HepG2 (cell line): ENCODE measurements at regions not wholly inside any gene's neighbourhood (a gene's known extent, or its start where the extent isn't known, plus 50 kb on each side); places are given as distances from the start of the nearest gene placed in this dataset.
A peak's percentile ranks its signal among the peaks of the same experiment; 100 is the strongest.

Experiments
- ATAC-seq: fragments of 200-7000 bp; cut with Tn5 transposase; 3 replicates; pipeline ENCODE4 v1.9.1; 2020; ENCODE audit warnings: mild to moderate bottlenecking, moderate library complexity
- BruUV-seq: library from RNA; stranded (reverse); fragments of 400-500 nt; replicated peaks from 2 replicates; lab custom pipeline; 2021; lab: Mats Ljungman, UMichigan
- CTCF ChIA-PET: fragments of 300-600 bp; formaldehyde crosslinking; extraction: SDS; loops from one replicate; lab custom pipeline; 2021; ENCODE audit warnings: low total read pairs, inconsistent platforms, low intra/inter-chr PET ratio; lab: Yijun Ruan, JAX
- POLR2A ChIA-PET: fragments of 350-600 bp; sonication (Branson Sonifier 250); formaldehyde crosslinking; loops from one replicate; lab custom pipeline; 2020; ENCODE audit warnings: antibody characterized with exemption, inconsistent platforms; lab: Yijun Ruan, JAX
- DNase-seq: peaks from one replicate; pipeline ENCODE4 v3.0.0-alpha.2; 2015; ENCODE audit warnings: low spot score
- FAIRE-seq: peaks from 3 replicates; lab custom pipeline; 2011; peaks lifted over from hg19 to GRCh38; lab: Jason Lieb, UNC
- H2AFZ ChIP-seq: one replicate; pipeline ENCODE4 v1.6.1; 2011; ENCODE audit warnings: low read length, inconsistent platforms
- H3K27ac ChIP-seq: fragments of 300-600 bp; 3 replicates; pipeline ENCODE4 v1.8.0; 2011; ENCODE audit warnings: mixed run types, mild to moderate bottlenecking, mixed read lengths, low read length, inconsistent platforms; ENCODE audit not compliant: insufficient read depth; ENCODE audit errors: extremely low read length
- H3K27me3 ChIP-seq, 2 experiments: fragments of 200-600 bp in 1 of 2; 2 replicates in 1 of 2; 3 replicates in 1 of 2; pipeline versions ENCODE4 v1.6.0 to v1.8.0; 2011; ENCODE audit warnings: low read length in 2 of 2, mild to moderate bottlenecking in 2 of 2, moderate library complexity in 2 of 2, inconsistent platforms in 1 of 2; ENCODE audit not compliant: insufficient read depth in 2 of 2, control insufficient read depth in 1 of 2
- H3K36me3 ChIP-seq, 2 experiments: fragments of 200-600 bp in 1 of 2; replicated peaks in 1 of 2; 2 replicates in 1 of 2; 3 replicates in 1 of 2; pipeline versions ENCODE4 v1.5.1 to v1.8.0; 2011; ENCODE audit warnings: low read length in 2 of 2, inconsistent platforms in 1 of 2; ENCODE audit not compliant: insufficient read depth in 2 of 2, control insufficient read depth in 1 of 2
- H3K4me1 ChIP-seq: 2 replicates; pipeline ENCODE4 v1.5.1; 2012; ENCODE audit warnings: low read length, inconsistent platforms; ENCODE audit not compliant: insufficient read depth
- H3K4me2 ChIP-seq: 2 replicates; pipeline ENCODE4 v1.6.0; 2011; ENCODE audit warnings: low read depth, low read length, inconsistent platforms
- H3K4me3 ChIP-seq, 3 experiments: fragments of 200-600 bp in 1 of 3; sonication (generic), shearing (Covaris generic) in 1 of 3; replicated peaks in 1 of 3; 2 replicates each; pipeline ENCODE4 v1.5.1; 2011 to 2016; ENCODE audit warnings: low read length in 3 of 3, inconsistent platforms in 2 of 3, low read depth in 2 of 3, mild to moderate bottlenecking in 2 of 3, control low read depth in 1 of 3, mixed read lengths in 1 of 3; ENCODE audit not compliant: insufficient read depth in 1 of 3
- H3K79me2 ChIP-seq: one replicate; pipeline ENCODE4 v1.6.1; 2011; ENCODE audit warnings: low read length, inconsistent platforms; ENCODE audit not compliant: insufficient read depth
- H3K9ac ChIP-seq: 2 replicates; pipeline ENCODE4 v1.6.0; 2011; ENCODE audit warnings: mild to moderate bottlenecking, low read depth, low read length, inconsistent platforms; ENCODE audit not compliant: insufficient read depth
- H3K9me3 ChIP-seq: 2 replicates; pipeline ENCODE4 v1.5.1; 2012; ENCODE audit warnings: mild to moderate bottlenecking, low read length
- H4K20me1 ChIP-seq: 2 replicates; pipeline ENCODE4 v1.6.0; 2011; ENCODE audit warnings: inconsistent platforms, mild to moderate bottlenecking, low read length, moderate library complexity; ENCODE audit not compliant: insufficient read depth
- AGO2 ChIP-seq: fragments of 200-400 bp; formaldehyde crosslinking; optimal IDR thresholded peaks from 2 replicates; pipeline ENCODE3; 2017; ENCODE audit warnings: mild to moderate bottlenecking, low read depth, low read length, moderate library complexity
- CREB1 ChIP-seq, 2 experiments: fragments of 450-650 bp in 1 of 2; IDR thresholded peaks; 2 replicates each; pipeline ENCODE4 v1.6.1; 2016 to 2017; ENCODE audit warnings: control low read depth in 1 of 2, mild to moderate bottlenecking in 1 of 2, missing compliant biosample characterization in 1 of 2, missing genetic modification characterization in 1 of 2
- GFI1 ChIP-seq: sonication (generic); formaldehyde crosslinking; IDR thresholded peaks from 2 replicates; pipeline ENCODE4 v1.5.0; 2020; ENCODE audit warnings: missing genetic modification reagents, mild to moderate bottlenecking, borderline replicate concordance
- GTF3A ChIP-seq: sonication (generic); formaldehyde crosslinking; conservative IDR thresholded peaks from 2 replicates; pipeline ENCODE4 v1.4.0; 2020; ENCODE audit warnings: mild to moderate bottlenecking, missing genetic modification reagents
- NRL ChIP-seq: sonication (generic); formaldehyde crosslinking; IDR thresholded peaks from 2 replicates; pipeline ENCODE4 v1.5.0; 2020; ENCODE audit warnings: missing genetic modification reagents, mild to moderate bottlenecking, moderate library complexity, borderline replicate concordance
- SIX4 ChIP-seq: sonication (generic); formaldehyde crosslinking; IDR thresholded peaks from 2 replicates; pipeline ENCODE4 v1.4.0; 2020; ENCODE audit warnings: missing genetic modification reagents
- SRSF9 ChIP-seq: fragments of 200-400 bp; formaldehyde crosslinking; IDR thresholded peaks from 2 replicates; pipeline ENCODE4 v1.6.1; 2018; ENCODE audit warnings: borderline replicate concordance, mild to moderate bottlenecking, low read depth, low read length; ENCODE audit not compliant: insufficient read depth, poor library complexity, severe bottlenecking
- ZBTB49 ChIP-seq: sonication (generic); formaldehyde crosslinking; IDR thresholded peaks from 2 replicates; pipeline ENCODE4 v1.4.0; 2020; ENCODE audit warnings: missing genetic modification reagents, borderline replicate concordance
- ZNF446 ChIP-seq: sonication (generic); formaldehyde crosslinking; IDR thresholded peaks from 2 replicates; pipeline ENCODE4 v1.5.0; 2020; ENCODE audit warnings: mild to moderate bottlenecking, missing genetic modification reagents
- WGBS: methylation state at CpG from one replicate; pipeline ENCODE4 v1.1.6; 2017; ENCODE audit warnings: low lambda C conversion rate; 5-methylcytosine and 5-hydroxymethylcytosine counted together
- in situ Hi-C: cut with HindIII; loops from 2 replicates; pipeline ENCODE4 v1.10.0; 2017; ENCODE audit warnings: low pct_unique_long_range_greater_than_20kb; ENCODE audit not compliant: extremely low pct_ligation_motif_present
- intact Hi-C: fragments of 100-400 bp; cut with micrococcal nuclease; formaldehyde crosslinking; loops from one replicate; pipeline ENCODE4 v1.10.0; 2022; ENCODE audit not compliant: unreplicated experiment

- TF ChIP-seq ZBTB49 (CRISPR knock-in tag) (no peak), SRSF9 (no peak), NRL (CRISPR knock-in tag) (no peak), ZNF446 (CRISPR knock-in tag) (no peak), GTF3A (CRISPR knock-in tag) (no peak), GFI1 (no peak), AGO2 (no peak)
Observed at GRCh38 chr2:12168791-12169388, 422.5 kb downstream of the LPIN1 start (continued).

GRCh38 chr2:12169721-12170120 lies 423.3 kb downstream of the LPIN1 start:
- no peaks in the 10 kb centered on the region for H3K9me3 ChIP-seq
- POLR2A ChIA-PET, result no interaction called here
- H3K9ac ChIP-seq, result no peak overlapping the region
- intact Hi-C loops (loop anchor here (10.0 kb wide), 1 partner anchor 155 kb away; no protein-coding TSS in a partner anchor), in situ Hi-C loops (loop anchor here (5.0 kb wide), 1 partner anchor 838 kb away; no protein-coding TSS in a partner anchor)
- BruUV-seq, result no TSS peak
- H2AFZ ChIP-seq, result no peak overlapping the region
- H3K4me3 ChIP-seq, result no peak overlapping the region
- FAIRE-seq (no peak), ATAC-seq (no peak), DNase-seq (no peak)
- TF ChIP-seq SIX4 (CRISPR knock-in tag) (no peak), CREB1 (IDR thresholded peaks at IDR 0.05) (peak; percentile 35), CREB1 (CRISPR knock-in tag; IDR thresholded peaks at IDR 0.05) (no peak)
- no peaks in the 10 kb centered on the region for H3K4me1 ChIP-seq
- no peaks in the 10 kb centered on the region for H3K79me2 ChIP-seq
- no peak overlapping the region for H3K4me2 ChIP-seq
- H3K27me3 ChIP-seq, result no peaks in the 10 kb centered on the region
- no peaks in the 10 kb centered on the region for H3K36me3 ChIP-seq
- H4K20me1 ChIP-seq, result no peaks in the 10 kb centered on the region
- 0% methylated on average over 6 of the region's 6 CpGs for WGBS
- CTCF ChIA-PET, result no interaction called here
- no peak overlapping the region for H3K27ac ChIP-seq
